Body of pancreas (tissue), 4 donors: ENCODE measurements at regions not wholly inside any gene's neighbourhood (a gene's known extent, or its start where the extent isn't known, plus 50 kb on each side); places are given as distances from the start of the nearest gene placed in this dataset.

Experiments
- CTCF ChIP-seq, 7 experiments: fragments of 450-650 bp in 4 of 7; fragments of 200-600 bp in 3 of 7; sonication (generic) in 3 of 7; IDR thresholded peaks; one replicate each; pipeline ENCODE4 v1.5.1; 2016 to 2019; ENCODE audit warnings: antibody characterized with exemption in 7 of 7
- POLR2A ChIP-seq, 3 donors: fragments of 450-650 bp; IDR thresholded peaks; one replicate each; pipeline ENCODE4 v1.6.1; 2016; ENCODE audit warnings: antibody characterized with exemption in 3 of 3, mild to moderate bottlenecking in 2 of 3

GRCh38 chr4:169840554-169840953 lies 82.8 kb upstream of the HPF1 start:
- TF ChIP-seq POLR2A (IDR thresholded peaks at IDR 0.05) (no peak), CTCF (IDR thresholded peaks at IDR 0.05) (no peak)
